Astrocyte (in vitro differentiated cells and primary cell): ENCODE measurements at regions not wholly inside any gene's neighbourhood (a gene's known extent, or its start where the extent isn't known, plus 50 kb on each side); places are given as distances from the start of the nearest gene placed in this dataset.

ENCODE experiments used
- CTCF ChIP-seq: IDR thresholded peaks from 2 replicates; pipeline ENCODE4 v1.5.1; 2011; ENCODE audit warnings: low read depth, mild to moderate bottlenecking, inconsistent platforms, low read length, moderate library complexity; ENCODE audit not compliant: insufficient read depth
- EZH2 ChIP-seq: IDR thresholded peaks from 2 replicates; pipeline ENCODE4 v1.6.1; 2012; ENCODE audit warnings: mild to moderate bottlenecking, low read length, inconsistent platforms; ENCODE audit not compliant: insufficient read depth

- TF ChIP-seq CTCF (no peak), EZH2 (no peak)
These were observed 328.2 kb upstream of the SPRY2 start for GRCh38 chr13:80669112-80669511.
